Spleen (tissue), 11 donors: ENCODE measurements at regions not wholly inside any gene's neighbourhood (a gene's known extent, or its start where the extent isn't known, plus 50 kb on each side); places are given as distances from the start of the nearest gene placed in this dataset.

Experiments used
- DNase-seq: peaks from one replicate; pipeline ENCODE4 v3.0.0-alpha.2; 2020
- H3K27ac ChIP-seq, 8 donors: fragments of 200-600 bp; sonication (generic) in 7 of 8; 1 replicate in 4 of 8; 2 replicates in 4 of 8; pipeline versions ENCODE4 v1.5.0 to v1.8.0; 2016 to 2021; ENCODE audit warnings: inconsistent platforms in 4 of 8, mild to moderate bottlenecking in 4 of 8, moderate library complexity in 1 of 8
- H3K27me3 ChIP-seq, 7 donors: fragments of 200-600 bp; sonication (generic) in 6 of 7; replicated peaks in 1 of 7; 1 replicate in 4 of 7; 2 replicates in 3 of 7; pipeline versions ENCODE4 v1.5.0 to v1.8.0; 2016 to 2021; ENCODE audit warnings: inconsistent platforms in 3 of 7, mild to moderate bottlenecking in 1 of 7
- H3K36me3 ChIP-seq, 6 donors: fragments of 200-600 bp; sonication (generic) in 5 of 6; 1 replicate in 4 of 6; 2 replicates in 2 of 6; pipeline versions ENCODE4 v1.5.0 to v1.8.0; 2016 to 2021; ENCODE audit warnings: inconsistent platforms in 2 of 6
- H3K4me1 ChIP-seq, 6 donors: fragments of 200-600 bp; sonication (generic) in 5 of 6; 1 replicate in 3 of 6; 2 replicates in 3 of 6; pipeline versions ENCODE4 v1.5.0 to v1.8.0; 2016 to 2021; ENCODE audit warnings: inconsistent platforms in 3 of 6
- H3K4me3 ChIP-seq, 8 donors: fragments of 200-600 bp; sonication (generic) in 7 of 8; 1 replicate in 4 of 8; 2 replicates in 4 of 8; pipeline versions ENCODE4 v1.5.0 to v1.8.0; 2016 to 2021; ENCODE audit warnings: inconsistent platforms in 4 of 8, mild to moderate bottlenecking in 4 of 8, moderate library complexity in 2 of 8
- H3K9me3 ChIP-seq, 8 donors: fragments of 200-600 bp; sonication (generic) in 7 of 8; 1 replicate in 4 of 8; 2 replicates in 4 of 8; pipeline versions ENCODE4 v1.5.0 to v1.8.0; 2016 to 2021; ENCODE audit warnings: inconsistent platforms in 4 of 8
- POLR2A ChIP-seq, 3 donors: fragments of 450-650 bp; IDR thresholded peaks; one replicate each; pipeline ENCODE4 v1.5.1; 2017; ENCODE audit warnings: antibody characterized with exemption in 3 of 3, mild to moderate bottlenecking in 1 of 3
- POLR2AphosphoS5 ChIP-seq, 3 donors: sonication (generic); formaldehyde crosslinking; IDR thresholded peaks; one replicate each; pipeline ENCODE4 v1.5.1; 2017; ENCODE audit warnings: antibody characterized with exemption in 3 of 3
- WGBS, 5 donors: extraction: QIAGEN DNeasy Blood & Tissue Kit in 3 of 5; methylation state at CpG; one replicate each; pipeline versions ENCODE4 v1.1.5 to v1.1.7; 2013 to 2018; 5-methylcytosine and 5-hydroxymethylcytosine counted together
- intact Hi-C: fragments of 100-400 bp; cut with DNase I; formaldehyde crosslinking; loops from one replicate; pipeline ENCODE4 v1.15.0; 2023; ENCODE audit warnings: low total_unique reads
- TF ChIP-seq, protein P1 (sequence below), 11 experiments: fragments of 200-600 bp in 7 of 11; fragments of 450-650 bp in 4 of 11; sonication (generic) in 4 of 11; IDR thresholded peaks in 8 of 11; conservative IDR thresholded peaks in 3 of 11; 1 replicate in 7 of 11; 2 replicates in 4 of 11; pipeline versions ENCODE4 v1.4.0 to v1.8.0; 2016 to 2021; ENCODE audit warnings: antibody characterized with exemption in 11 of 11, inconsistent platforms in 4 of 11, mild to moderate bottlenecking in 1 of 11
- donor health status: healthy with polysubstance abuse.
- donor health status: DM: no; HTN: no; CAD: no; lungs with moderate emphysema.
- donor health status: DM: no; HTN: no; CAD: no.
- donor health status: Bipolar disorder and iron deficiency.
- donor health status: healthy.
- donor health status: DM: no; HTN: no; CAD: no.
- donor health status: DM: yes; HTN: yes; CAD: no.

DNA sequence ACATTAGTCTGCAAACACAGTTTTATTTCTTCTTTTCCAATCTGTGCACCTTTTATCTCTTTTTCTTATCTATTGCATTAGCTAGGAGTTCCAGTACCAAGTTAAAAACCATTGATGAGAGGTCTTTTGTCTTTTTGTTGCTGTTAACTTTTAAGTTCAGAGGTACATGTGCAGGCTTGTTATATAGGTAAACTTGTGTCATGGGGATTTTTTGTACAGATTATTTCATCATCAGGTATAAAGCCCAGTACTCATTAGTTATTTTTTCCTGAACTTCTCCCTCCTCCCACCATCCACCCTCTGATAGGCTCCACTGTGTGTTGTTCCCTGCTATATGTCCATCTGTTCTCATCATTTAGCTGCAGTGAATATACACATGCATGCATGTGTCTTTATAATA, 349.9 kb downstream of the PDHA2 start:
- Histone ChIP-seq H3K4me3 (no peak overlapping the region), H3K4me1 (no peaks in the 10 kb centered on the region), H3K27ac (no peak overlapping the region), H3K36me3 (no peaks in the 10 kb centered on the region), H3K27me3 (no peaks in the 10 kb centered on the region), H3K9me3 (no peaks in the 10 kb centered on the region)
- intact Hi-C loops: no loop called here
- TF ChIP-seq, protein P1, sequence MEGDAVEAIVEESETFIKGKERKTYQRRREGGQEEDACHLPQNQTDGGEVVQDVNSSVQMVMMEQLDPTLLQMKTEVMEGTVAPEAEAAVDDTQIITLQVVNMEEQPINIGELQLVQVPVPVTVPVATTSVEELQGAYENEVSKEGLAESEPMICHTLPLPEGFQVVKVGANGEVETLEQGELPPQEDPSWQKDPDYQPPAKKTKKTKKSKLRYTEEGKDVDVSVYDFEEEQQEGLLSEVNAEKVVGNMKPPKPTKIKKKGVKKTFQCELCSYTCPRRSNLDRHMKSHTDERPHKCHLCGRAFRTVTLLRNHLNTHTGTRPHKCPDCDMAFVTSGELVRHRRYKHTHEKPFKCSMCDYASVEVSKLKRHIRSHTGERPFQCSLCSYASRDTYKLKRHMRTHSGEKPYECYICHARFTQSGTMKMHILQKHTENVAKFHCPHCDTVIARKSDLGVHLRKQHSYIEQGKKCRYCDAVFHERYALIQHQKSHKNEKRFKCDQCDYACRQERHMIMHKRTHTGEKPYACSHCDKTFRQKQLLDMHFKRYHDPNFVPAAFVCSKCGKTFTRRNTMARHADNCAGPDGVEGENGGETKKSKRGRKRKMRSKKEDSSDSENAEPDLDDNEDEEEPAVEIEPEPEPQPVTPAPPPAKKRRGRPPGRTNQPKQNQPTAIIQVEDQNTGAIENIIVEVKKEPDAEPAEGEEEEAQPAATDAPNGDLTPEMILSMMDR (IDR thresholded peaks at IDR 0.05 in 8 of 11, conservative IDR thresholded peaks at IDR 0.05 in 3 of 11): no peak
- TF ChIP-seq POLR2A (IDR thresholded peaks at IDR 0.05) (no peak), POLR2AphosphoS5 (IDR thresholded peaks at IDR 0.05) (no peak)
- no peak for DNase-seq

DNA sequence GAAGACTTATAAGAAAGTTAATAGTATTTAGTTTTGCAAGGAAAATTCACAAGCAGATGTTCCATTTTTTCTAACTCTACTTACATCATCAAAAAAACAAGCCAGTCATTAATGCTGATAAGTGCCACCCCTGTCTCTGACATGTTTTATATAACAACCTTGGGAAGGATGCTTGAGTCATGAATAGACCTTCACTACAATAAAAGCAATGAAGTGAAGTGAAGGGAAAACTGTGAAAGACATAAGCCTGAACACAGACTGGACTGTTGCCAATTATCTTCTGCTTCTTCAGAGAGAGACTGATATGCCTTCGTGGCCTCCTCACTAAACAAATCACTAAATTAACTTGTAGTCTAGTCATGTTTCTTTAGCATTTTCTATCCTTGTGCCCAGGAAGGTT, 353.2 kb downstream of the PDHA2 start:
- Histone ChIP-seq H3K27me3 (no peaks in the 10 kb centered on the region), H3K36me3 (no peaks in the 10 kb centered on the region), H3K9me3 (peaks cover 0 to 11% (median 0%) of the 10 kb centered on the region in 8 donors), H3K4me3 (no peak overlapping the region), H3K27ac (no peak overlapping the region), H3K4me1 (no peaks in the 10 kb centered on the region)
- DNase-seq: no peak
- intact Hi-C loops: no loop called here
- 55 to 78% (median 58%) methylated on average over 1 of the region's 1 CpG for WGBS, 5 donors
- no peak for TF ChIP-seq POLR2A (IDR thresholded peaks at IDR 0.05)
- no peak for TF ChIP-seq POLR2AphosphoS5 (IDR thresholded peaks at IDR 0.05)
- TF ChIP-seq, protein P1 (IDR thresholded peaks at IDR 0.05 in 8 of 11, conservative IDR thresholded peaks at IDR 0.05 in 3 of 11): no peak

DNA sequence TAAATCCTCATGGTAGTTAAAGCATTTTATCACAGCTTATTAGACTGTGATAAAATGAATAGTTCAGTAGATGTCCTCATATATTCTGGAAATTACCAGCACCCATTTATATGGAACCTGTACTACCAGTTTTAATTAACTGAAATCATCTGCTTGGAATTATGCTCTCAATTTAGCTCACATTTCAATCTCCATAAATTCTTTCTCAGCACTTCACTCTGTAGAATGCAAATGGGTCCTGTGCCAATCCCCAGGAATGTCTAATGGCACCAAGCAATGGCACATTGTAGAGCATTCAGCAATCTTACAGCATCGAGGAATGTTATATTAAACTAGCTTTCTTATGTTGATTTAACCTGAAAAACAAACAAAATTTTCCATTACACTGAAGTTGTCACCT, 355.1 kb downstream of the PDHA2 start:
- TF ChIP-seq POLR2AphosphoS5 (IDR thresholded peaks at IDR 0.05) (no peak), POLR2A (IDR thresholded peaks at IDR 0.05) (no peak)
- TF ChIP-seq, protein P1 (IDR thresholded peaks at IDR 0.05 in 8 of 11, conservative IDR thresholded peaks at IDR 0.05 in 3 of 11): no peak
- WGBS, 5 donors: 59 to 77% (median 70%) methylated on average over 1 of the region's 1 CpG
- no peak overlapping the region for H3K27ac ChIP-seq

DNA sequence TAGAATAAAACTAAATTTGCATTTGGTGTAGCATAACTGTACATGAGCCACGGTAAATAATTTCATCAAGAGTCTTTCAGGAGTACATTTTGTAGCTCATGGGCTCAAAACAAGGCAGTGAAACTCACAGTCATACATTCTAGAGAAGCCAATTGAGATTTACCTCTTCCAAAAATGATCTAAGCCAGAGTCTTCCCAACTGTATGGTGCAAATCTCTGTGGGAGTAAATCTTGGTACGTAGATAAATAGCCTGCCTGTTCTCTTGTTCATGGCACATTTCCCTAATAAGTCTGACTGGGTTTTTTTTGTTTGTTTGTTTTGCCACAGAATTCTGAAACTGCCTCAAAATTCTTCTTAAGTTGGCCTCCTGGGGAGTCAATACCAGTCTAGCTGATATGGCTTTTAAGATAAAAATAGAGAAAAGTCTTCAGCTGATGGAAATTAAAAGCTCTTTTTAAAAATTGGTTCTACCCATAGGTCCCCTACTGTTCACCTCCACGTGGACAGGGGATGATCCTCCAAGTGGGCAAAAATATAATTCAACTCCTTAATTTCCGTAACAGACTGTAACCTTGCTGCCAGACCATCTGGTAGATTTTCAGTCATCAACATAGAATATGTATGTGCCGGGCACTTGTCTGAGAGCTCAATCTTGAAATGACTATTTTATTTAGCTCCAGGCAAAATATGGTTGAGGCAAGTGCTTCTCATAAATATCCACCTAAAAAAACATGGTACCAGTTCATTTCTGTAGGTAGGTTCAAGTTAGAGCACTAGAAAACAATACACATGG, 365.4 kb downstream of the PDHA2 start:
- TF ChIP-seq POLR2AphosphoS5 (IDR thresholded peaks at IDR 0.05) (no peak), POLR2A (IDR thresholded peaks at IDR 0.05) (no peak)
- TF ChIP-seq, protein P1 (IDR thresholded peaks at IDR 0.05 in 8 of 11, conservative IDR thresholded peaks at IDR 0.05 in 3 of 11): no peak
- intact Hi-C loops: no loop called here
- Histone ChIP-seq H3K4me3 (no peak overlapping the region), H3K27ac (no peak overlapping the region), H3K4me1 (no peaks in the 10 kb centered on the region), H3K27me3 (no peaks in the 10 kb centered on the region), H3K9me3 (no peaks in the 10 kb centered on the region), H3K36me3 (no peaks in the 10 kb centered on the region)
- DNase-seq: no peak
- 56 to 71% (median 66%) methylated on average over 5 of the region's 5 CpGs for WGBS, 5 donors

More for the DNA sequence above, 355.1 kb downstream of the PDHA2 start:
- Histone ChIP-seq H3K27me3 (no peaks in the 10 kb centered on the region), H3K9me3 (peaks cover 0 to 11% (median 0%) of the 10 kb centered on the region in 8 donors), H3K4me1 (no peaks in the 10 kb centered on the region), H3K36me3 (no peaks in the 10 kb centered on the region), H3K4me3 (no peak overlapping the region)
- no peak for DNase-seq
- intact Hi-C loops: no loop called here
